WI38 (cell line): ENCODE measurements at regions not wholly inside any gene's neighbourhood (a gene's known extent, or its start where the extent isn't known, plus 50 kb on each side); places are given as distances from the start of the nearest gene placed in this dataset.

Experiments
- H3K4me3 ChIP-seq: 2 replicates; pipeline ENCODE4 v1.5.1; 2011; ENCODE audit warnings: low read depth, mild to moderate bottlenecking, control low read depth, low read length
- TF ChIP-seq, protein P1 (sequence below): IDR thresholded peaks from 2 replicates; pipeline ENCODE4 v1.5.1; 2012; ENCODE audit warnings: low read depth, mild to moderate bottlenecking, control low read depth, low read length

DNA sequence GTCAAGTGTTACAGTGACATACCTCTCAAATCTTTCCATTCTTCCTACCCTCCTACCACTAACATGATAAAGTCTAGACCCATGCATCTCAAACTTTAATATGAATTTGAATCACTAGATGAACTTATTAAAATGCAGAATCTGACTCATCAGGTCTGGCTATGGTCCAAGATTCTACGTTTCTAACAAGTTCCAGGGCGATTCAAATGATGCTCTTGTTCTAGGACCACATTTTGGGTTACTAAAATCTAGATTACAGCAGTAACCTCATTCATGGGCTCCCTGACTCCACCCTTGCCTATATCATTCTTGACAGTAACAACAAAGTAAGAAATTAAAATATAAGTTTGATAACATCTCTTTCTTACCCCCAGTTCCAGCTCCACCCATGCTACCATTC, 124.8 kb upstream of the LSM8 start:
- TF ChIP-seq, protein P1, sequence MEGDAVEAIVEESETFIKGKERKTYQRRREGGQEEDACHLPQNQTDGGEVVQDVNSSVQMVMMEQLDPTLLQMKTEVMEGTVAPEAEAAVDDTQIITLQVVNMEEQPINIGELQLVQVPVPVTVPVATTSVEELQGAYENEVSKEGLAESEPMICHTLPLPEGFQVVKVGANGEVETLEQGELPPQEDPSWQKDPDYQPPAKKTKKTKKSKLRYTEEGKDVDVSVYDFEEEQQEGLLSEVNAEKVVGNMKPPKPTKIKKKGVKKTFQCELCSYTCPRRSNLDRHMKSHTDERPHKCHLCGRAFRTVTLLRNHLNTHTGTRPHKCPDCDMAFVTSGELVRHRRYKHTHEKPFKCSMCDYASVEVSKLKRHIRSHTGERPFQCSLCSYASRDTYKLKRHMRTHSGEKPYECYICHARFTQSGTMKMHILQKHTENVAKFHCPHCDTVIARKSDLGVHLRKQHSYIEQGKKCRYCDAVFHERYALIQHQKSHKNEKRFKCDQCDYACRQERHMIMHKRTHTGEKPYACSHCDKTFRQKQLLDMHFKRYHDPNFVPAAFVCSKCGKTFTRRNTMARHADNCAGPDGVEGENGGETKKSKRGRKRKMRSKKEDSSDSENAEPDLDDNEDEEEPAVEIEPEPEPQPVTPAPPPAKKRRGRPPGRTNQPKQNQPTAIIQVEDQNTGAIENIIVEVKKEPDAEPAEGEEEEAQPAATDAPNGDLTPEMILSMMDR: no peak
- H3K4me3 ChIP-seq: no peak overlapping the region

DNA sequence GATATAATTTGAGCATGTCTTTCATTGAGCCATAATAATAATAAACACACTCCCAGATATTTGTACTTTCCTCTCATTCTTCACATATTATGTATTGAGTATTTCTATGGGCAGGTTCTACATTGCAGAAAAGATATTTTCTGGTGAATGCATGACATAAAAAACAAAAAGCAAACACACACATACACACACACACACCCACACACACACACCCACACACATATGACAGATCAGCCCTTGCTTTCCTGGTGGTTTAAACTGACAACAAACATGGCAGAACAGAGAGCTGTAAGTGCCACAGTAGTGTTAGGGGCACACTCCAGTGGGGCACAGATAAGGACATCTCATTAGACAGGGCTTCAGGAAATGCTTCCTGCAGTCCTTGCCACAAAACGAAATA, 123.3 kb upstream of the LSM8 start:
- no peak overlapping the region for H3K4me3 ChIP-seq
- TF ChIP-seq, protein P1: no peak

DNA sequence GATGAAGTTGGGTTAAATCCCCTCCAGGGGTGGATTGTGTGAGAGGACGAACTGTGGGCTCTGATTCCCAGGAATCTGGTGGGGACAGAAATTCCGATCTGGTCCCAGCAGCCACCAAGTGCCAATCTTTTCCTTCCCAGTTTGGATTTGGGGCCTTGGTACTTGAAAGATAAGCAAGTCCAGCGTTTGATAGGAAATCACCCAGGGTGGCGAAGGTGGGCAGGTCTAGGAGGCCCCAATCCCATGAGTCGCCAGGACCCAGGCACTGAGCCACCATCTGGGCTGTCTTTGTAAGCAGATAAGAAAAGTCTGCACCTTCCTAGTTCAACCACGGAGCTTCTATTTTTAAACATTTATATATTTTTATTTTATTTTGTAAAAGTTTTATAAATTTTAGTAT, 122.6 kb upstream of the LSM8 start:
- TF ChIP-seq, protein P1: no peak
- no peak overlapping the region for H3K4me3 ChIP-seq

DNA sequence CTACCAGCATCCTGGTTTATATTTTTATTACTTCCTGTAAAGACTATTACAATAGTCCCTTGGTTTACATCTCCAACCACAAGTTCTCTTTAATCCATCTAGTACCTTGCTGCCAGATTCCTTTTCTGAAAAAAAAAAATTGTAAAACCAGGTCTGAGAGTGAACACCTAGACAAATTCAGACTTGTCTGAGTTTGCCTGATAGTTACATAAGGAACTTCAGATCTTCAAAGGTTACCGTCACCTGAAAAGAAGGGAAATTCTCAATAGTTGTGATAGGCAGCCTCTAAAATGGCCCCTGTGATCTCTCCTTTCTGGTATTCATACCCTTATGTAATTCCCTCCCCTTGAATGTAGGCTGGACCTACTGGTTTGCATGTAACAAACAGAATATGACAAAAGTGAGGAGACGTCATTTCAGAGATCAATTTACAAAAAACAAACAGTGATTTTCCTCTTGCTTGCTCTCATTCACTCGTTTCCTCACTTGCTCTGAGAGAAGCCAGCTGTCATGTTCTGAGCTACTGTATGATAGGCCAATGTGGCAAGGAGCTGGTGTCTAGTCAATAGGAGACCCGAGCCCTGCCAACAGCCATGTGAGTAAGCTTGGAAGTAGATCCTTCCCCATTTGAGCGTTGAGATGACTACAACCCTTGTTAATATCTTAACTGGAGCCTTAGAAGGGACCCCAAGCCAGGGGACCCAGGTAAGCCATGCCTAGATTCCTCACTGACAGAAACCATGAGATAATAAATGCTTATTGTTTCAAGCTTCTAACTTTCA, 110.9 kb upstream of the LSM8 start:
- TF ChIP-seq, protein P1: no peak
- no peak overlapping the region for H3K4me3 ChIP-seq

DNA sequence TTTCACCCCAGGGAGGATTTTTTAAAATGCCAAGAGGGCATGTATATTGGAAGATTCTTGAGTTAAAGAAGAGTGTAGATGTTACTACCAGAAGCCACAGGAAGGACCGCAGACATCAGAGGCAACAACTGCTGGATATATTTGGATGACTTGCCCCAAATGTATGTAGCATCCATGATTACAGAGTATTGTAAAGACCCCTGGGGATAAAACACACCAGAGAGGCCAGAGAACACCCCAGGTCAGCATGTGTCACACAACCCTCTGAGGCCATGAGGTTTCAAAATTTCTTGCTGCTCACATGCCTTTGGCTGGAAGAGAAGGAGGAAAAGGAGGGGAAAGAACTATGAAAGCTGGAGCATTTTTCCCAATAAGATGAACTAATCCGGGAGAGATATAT, 108.0 kb upstream of the LSM8 start:
- H3K4me3 ChIP-seq: no peak overlapping the region
- TF ChIP-seq, protein P1: no peak

DNA sequence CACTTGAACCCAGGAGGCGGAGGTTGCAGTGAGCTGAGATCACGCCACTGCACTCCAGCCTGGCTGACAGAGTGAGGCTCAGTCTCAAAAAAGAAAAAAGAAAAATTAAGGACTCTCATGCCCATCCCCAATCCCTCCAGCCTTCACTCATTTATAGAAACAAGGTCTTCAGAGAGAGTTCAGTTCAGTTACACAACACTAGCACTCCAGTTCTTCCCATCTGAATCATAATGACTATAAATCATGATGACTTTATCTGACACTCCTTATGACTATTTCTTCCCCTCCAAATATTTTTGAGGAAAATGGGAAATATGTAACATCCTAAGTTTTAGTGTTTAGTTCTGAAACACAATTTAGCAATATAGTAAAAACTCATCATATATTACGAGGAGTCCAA, 107.4 kb upstream of the LSM8 start:
- TF ChIP-seq, protein P1: no peak
- no peak overlapping the region for H3K4me3 ChIP-seq

DNA sequence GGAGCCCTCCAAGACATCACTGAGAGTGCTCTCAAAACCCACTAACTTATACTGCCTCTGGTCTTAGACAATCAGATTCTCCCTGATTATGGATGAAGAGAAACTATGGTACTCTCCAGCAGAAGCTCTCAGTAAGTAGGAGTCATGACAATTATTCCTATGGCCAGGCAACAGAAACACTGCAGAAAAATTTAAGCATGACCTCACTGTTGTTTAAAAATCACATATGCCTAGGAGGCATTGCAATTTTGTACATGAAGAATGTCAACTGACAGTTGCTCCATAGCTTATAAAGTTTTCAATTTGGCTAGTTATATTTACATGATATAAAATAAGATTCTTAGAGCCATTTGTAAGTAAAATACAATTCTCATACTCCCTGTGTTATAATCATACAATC, 105.9 kb upstream of the LSM8 start:
- TF ChIP-seq, protein P1: no peak

More for the DNA sequence above, 105.9 kb upstream of the LSM8 start:
- no peak overlapping the region for H3K4me3 ChIP-seq
